GM12872 (cell line): ENCODE measurements at regions not wholly inside any gene's neighbourhood (a gene's known extent, or its start where the extent isn't known, plus 50 kb on each side); places are given as distances from the start of the nearest gene placed in this dataset.

Experiments
- CTCF ChIP-seq: IDR thresholded peaks from 3 replicates; pipeline ENCODE4 v1.5.1; 2011; ENCODE audit warnings: low read depth, mild to moderate bottlenecking, low read length, moderate library complexity; ENCODE audit not compliant: insufficient read depth

DNA sequence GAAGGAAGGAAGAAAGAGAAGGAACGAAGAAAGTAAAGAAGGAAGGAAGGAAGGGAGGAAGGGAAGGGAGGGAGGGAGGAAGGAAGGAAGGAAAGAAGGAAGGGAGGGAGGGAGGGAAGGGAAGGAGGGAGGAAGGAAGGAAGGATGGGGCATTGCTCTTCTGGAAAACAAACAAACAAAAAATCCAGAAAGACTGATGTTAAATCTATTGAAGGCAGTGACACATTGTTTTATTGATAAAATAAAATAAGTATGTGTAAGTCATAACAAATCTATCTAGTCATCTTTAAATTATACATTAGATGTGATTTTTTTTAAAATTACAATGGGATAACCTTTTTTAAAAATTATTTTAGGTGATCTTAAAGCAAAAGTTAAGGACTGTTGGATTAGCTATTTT, 1245.5 kb downstream of the STIM2 start:
- no peak for TF ChIP-seq CTCF

DNA sequence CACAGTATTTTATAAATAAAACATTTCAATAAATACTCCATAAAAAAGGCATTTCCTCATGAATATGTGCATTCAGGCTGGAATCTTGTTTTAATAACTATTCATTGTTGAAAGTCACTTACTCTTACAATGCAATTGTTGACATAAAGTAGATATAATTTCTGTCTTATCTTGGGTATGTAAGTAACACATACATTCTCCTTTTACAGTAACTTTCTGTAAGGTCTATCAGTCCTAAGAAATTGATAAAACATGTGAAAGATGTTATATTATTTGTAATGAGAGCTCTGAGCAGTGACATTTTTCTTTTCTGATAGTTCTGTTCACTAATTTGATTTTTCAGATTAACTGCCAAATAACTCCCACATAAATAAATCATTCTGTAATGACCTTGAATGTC, 1249.2 kb downstream of the STIM2 start:
- TF ChIP-seq CTCF: no peak

DNA sequence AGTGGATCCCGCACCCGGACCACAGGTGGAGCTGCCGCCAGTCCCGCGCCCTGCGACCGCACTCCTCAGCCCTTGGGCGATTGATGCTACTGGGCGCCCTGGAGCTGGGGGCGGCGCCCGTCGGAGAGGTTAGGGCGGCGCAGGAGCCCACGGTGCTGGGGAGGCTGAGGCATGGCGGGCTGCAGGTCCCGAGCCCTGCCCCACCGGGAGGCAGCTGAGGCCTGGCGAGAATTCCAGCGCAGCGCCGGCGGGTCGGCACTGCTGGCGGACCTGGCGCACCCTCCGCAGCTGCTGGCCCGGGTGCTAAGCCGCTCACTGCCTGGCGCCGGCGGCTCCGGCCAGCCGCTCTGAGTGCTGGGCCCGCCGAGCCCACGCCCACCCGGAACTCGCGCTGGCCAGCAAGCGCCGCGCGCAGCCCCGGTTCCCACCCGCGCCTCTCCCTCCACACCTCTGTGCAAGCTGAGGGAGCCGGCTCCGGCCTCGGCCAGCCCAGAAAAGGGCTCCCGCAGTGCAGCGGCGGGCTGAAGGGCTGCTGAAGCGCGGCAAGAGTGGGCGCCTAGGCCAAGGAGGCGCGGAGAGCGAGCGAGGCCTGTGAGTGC, 1256.5 kb downstream of the STIM2 start:
- no peak for TF ChIP-seq CTCF

GRCh38 chr4:28146191-28146590, 1285.5 kb downstream of the STIM2 start:
- no peak for TF ChIP-seq CTCF

DNA sequence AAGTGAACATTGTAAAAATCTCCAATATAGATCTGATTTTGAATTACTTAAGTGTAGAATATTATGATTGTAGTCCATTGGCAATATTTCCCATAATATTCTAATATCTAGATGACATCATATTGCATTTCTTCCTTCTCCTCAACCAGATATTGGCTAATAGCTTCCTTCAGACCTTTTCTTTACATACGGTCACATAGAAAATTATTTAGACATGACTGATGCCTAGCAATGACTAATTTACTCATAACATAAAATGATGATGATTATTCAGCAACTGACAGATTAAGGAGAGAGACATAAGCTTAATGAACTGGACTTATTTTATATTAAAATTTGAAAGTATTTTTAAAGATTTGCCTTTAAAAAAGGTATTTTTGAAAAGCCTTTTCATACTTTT, 1287.6 kb downstream of the STIM2 start:
- no peak for TF ChIP-seq CTCF

DNA sequence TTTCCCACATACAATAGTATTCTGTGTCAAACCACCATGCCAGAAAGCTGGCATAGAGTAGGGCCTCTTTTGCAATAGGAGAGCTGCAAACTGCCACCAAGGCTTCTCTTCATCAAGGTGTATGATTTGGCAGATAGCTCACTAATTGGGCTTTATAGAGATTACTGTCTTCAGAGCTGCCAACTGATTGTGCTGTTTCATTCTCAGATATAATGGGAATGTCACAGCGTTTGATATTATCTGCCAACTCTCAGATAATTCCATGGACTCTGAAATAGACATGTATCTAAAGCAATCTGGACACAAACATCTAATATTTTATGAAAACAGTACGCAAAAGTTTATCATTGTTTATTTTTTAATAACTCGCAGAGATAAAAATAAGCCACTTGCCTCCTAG, 1289.1 kb downstream of the STIM2 start:
- no peak for TF ChIP-seq CTCF

- TF ChIP-seq CTCF: no peak
Measured at GRCh38 chr4:28151314-28151713, 1290.7 kb downstream of the STIM2 start.
